Neural cell (in vitro differentiated cells): ENCODE measurements at regions not wholly inside any gene's neighbourhood (a gene's known extent, or its start where the extent isn't known, plus 50 kb on each side); places are given as distances from the start of the nearest gene placed in this dataset.
"Not testable (repeated sequence)": the region's sequence is repeated elsewhere in the genome, so short reads cannot be mapped to it uniquely, and the experiment has no call there.

Experiments
- H2AFZ ChIP-seq: fragments of 200-600, 300-800 bp; sonication (generic), shearing (Covaris generic); 2 replicates; pipeline ENCODE4 v1.6.0; 2014; ENCODE audit warnings: low read depth, mild to moderate bottlenecking, antibody characterized with exemption, low read length, moderate library complexity
- H3F3A ChIP-seq: fragments of 200-600 bp; shearing (Covaris generic); 2 replicates; pipeline ENCODE4 v1.6.1; 2016; ENCODE audit warnings: mild to moderate bottlenecking, moderate library complexity, mixed read lengths, antibody characterized with exemption, low read length; ENCODE audit not compliant: insufficient read depth, poor library complexity, severe bottlenecking
- H3K27ac ChIP-seq: fragments of 200-600, 300-800 bp; sonication (generic), shearing (Covaris generic); 2 replicates; pipeline ENCODE4 v1.5.1; 2014; ENCODE audit warnings: mild to moderate bottlenecking, low read length, moderate library complexity
- H3K27me3 ChIP-seq: fragments of 300-800, 200-600 bp; sonication (generic), shearing (Covaris generic); 2 replicates; pipeline ENCODE4 v1.6.0; 2014; ENCODE audit warnings: mild to moderate bottlenecking, low read depth, low read length, moderate library complexity; ENCODE audit not compliant: insufficient read depth
- H3K36me3 ChIP-seq: fragments of 300-800, 200-600 bp; sonication (generic), shearing (Covaris generic); 2 replicates; pipeline ENCODE4 v1.5.1; 2014; ENCODE audit warnings: mild to moderate bottlenecking, antibody characterized with exemption, low read length, moderate library complexity; ENCODE audit not compliant: insufficient read depth
- H3K4me2 ChIP-seq: fragments of 300-800, 200-600 bp; sonication (generic), shearing (Covaris generic); 2 replicates; pipeline ENCODE4 v1.6.0; 2014; ENCODE audit warnings: mild to moderate bottlenecking, low read length
- H3K4me3 ChIP-seq: fragments of 300-800, 200-600 bp; sonication (generic), shearing (Covaris generic); 2 replicates; pipeline ENCODE4 v1.5.1; 2014; ENCODE audit warnings: mild to moderate bottlenecking, low read length, moderate library complexity
- H3K79me2 ChIP-seq: fragments of 200-600 bp; shearing (Covaris generic); replicated peaks from 2 replicates; pipeline ENCODE4 v1.6.0; 2014; ENCODE audit warnings: mild to moderate bottlenecking, low read length, moderate library complexity; ENCODE audit not compliant: insufficient read depth
- H3K9ac ChIP-seq: fragments of 300-800, 200-600 bp; sonication (generic), shearing (Covaris generic); 2 replicates; pipeline ENCODE4 v1.6.1; 2016; ENCODE audit warnings: mild to moderate bottlenecking, low read length, mixed read lengths
- H3K9me2 ChIP-seq: fragments of 200-600 bp; shearing (Covaris generic); 2 replicates; pipeline ENCODE4 v1.6.1; 2016; ENCODE audit warnings: mild to moderate bottlenecking, low read length, mixed read lengths; ENCODE audit not compliant: insufficient read depth
- H3K9me3 ChIP-seq: fragments of 200-600, 300-800 bp; sonication (generic), shearing (Covaris generic); 2 replicates; pipeline ENCODE4 v1.6.1; 2016; ENCODE audit warnings: mild to moderate bottlenecking, mixed run types, low read length, moderate library complexity, mixed read lengths
- H4K20me1 ChIP-seq: fragments of 200-600 bp; shearing (Covaris generic); 2 replicates; pipeline ENCODE4 v1.6.1; 2016; ENCODE audit warnings: mild to moderate bottlenecking, mixed run types; ENCODE audit not compliant: insufficient read depth
- CTCF ChIP-seq: fragments of 450-650 bp; IDR thresholded peaks from 2 replicates; pipeline ENCODE4 v1.5.1; 2014; ENCODE audit warnings: antibody characterized with exemption, mild to moderate bottlenecking, moderate library complexity; ENCODE audit not compliant: poor library complexity, severe bottlenecking
- EP300 ChIP-seq: fragments of 450-650 bp; conservative IDR thresholded peaks from 2 replicates; pipeline ENCODE4 v1.6.1; 2014; ENCODE audit warnings: antibody characterized with exemption, mild to moderate bottlenecking, moderate library complexity; ENCODE audit not compliant: poor library complexity, severe bottlenecking
- EZH2 ChIP-seq: fragments of 200-600, 300-800 bp; shearing (Covaris generic), sonication (generic); IDR thresholded peaks from 2 replicates; pipeline ENCODE4 v1.6.1; 2014; ENCODE audit warnings: antibody characterized with exemption, low read length, borderline replicate concordance, mild to moderate bottlenecking; ENCODE audit not compliant: insufficient read depth, poor library complexity, severe bottlenecking
- MXI1 ChIP-seq: fragments of 450-650 bp; conservative IDR thresholded peaks from 2 replicates; pipeline ENCODE4 v1.6.1; 2014; ENCODE audit warnings: antibody characterized with exemption, mild to moderate bottlenecking; ENCODE audit not compliant: poor library complexity, severe bottlenecking
- POLR2AphosphoS5 ChIP-seq: IDR thresholded peaks from 2 replicates; pipeline ENCODE4 v1.6.1; 2012
- RAD21 ChIP-seq: fragments of 450-650 bp; conservative IDR thresholded peaks from 2 replicates; pipeline ENCODE4 v1.6.1; 2014; ENCODE audit warnings: antibody characterized with exemption, mild to moderate bottlenecking, moderate library complexity
- REST ChIP-seq: IDR thresholded peaks from 2 replicates; pipeline ENCODE4 v1.6.1; 2012; ENCODE audit warnings: borderline replicate concordance
- SMC3 ChIP-seq: fragments of 450-650 bp; conservative IDR thresholded peaks from 2 replicates; pipeline ENCODE4 v1.6.1; 2014; ENCODE audit warnings: antibody characterized with exemption, mild to moderate bottlenecking, moderate library complexity; ENCODE audit not compliant: poor library complexity
- TAF1 ChIP-seq: IDR thresholded peaks from 2 replicates; pipeline ENCODE4 v1.6.1; 2012; ENCODE audit warnings: low read depth

GRCh38 chr1:242662886-242663285 is 138.4 kb upstream of the PLD5 start:
- Histone ChIP-seq H3K27me3 (no peaks in the 10 kb centered on the region), H3K9me2 (no peaks in the 10 kb centered on the region), H3K9me3 (no peaks in the 10 kb centered on the region), H3K4me3 (no peak overlapping the region), H3F3A (no peaks in the 10 kb centered on the region), H2AFZ (no peak overlapping the region), H3K79me2 (no peaks in the 10 kb centered on the region), H3K36me3 (no peaks in the 10 kb centered on the region), H3K27ac (no peak overlapping the region), H4K20me1 (no peaks in the 10 kb centered on the region), H3K4me2 (no peak overlapping the region), H3K9ac (no peak overlapping the region)
- TF ChIP-seq REST (no peak), SMC3 (no peak), EZH2 (no peak), EP300 (no peak), CTCF (no peak), RAD21 (no peak), MXI1 (no peak), POLR2AphosphoS5 (no peak), TAF1 (no peak)

GRCh38 chr1:242653772-242654171 is 129.3 kb upstream of the PLD5 start:
- H3K9me2 ChIP-seq, H3K79me2 ChIP-seq, H3K27ac ChIP-seq, H3K27me3 ChIP-seq, H3K9me3 ChIP-seq, H4K20me1 ChIP-seq, H2AFZ ChIP-seq, H3K36me3 ChIP-seq, H3K4me2 ChIP-seq, H3K9ac ChIP-seq, H3F3A ChIP-seq, H3K4me3 ChIP-seq: not testable (repeated sequence)

- H3K27me3 ChIP-seq: no peaks in the 10 kb centered on the region
- H3K36me3 ChIP-seq: no peaks in the 10 kb centered on the region
- H3K4me3 ChIP-seq: no peak overlapping the region
- no peak overlapping the region for H2AFZ ChIP-seq
- no peaks in the 10 kb centered on the region for H3K9me3 ChIP-seq
- H3K9ac ChIP-seq: no peak overlapping the region
- no peaks in the 10 kb centered on the region for H3K79me2 ChIP-seq
- no peak for TF ChIP-seq CTCF
- H3K9me2 ChIP-seq: no peaks in the 10 kb centered on the region
- H4K20me1 ChIP-seq: no peaks in the 10 kb centered on the region
- H3K27ac ChIP-seq: no peak overlapping the region
- H3K4me2 ChIP-seq: no peak overlapping the region
- no peaks in the 10 kb centered on the region for H3F3A ChIP-seq
Observed at GRCh38 chr1:242651817-242652216, 127.3 kb upstream of the PLD5 start.
